Daoy (cell line): ENCODE measurements at regions not wholly inside any gene's neighbourhood (a gene's known extent, or its start where the extent isn't known, plus 50 kb on each side); places are given as distances from the start of the nearest gene placed in this dataset.

Experiments
- DNase-seq: peaks from one replicate; pipeline ENCODE4 v3.0.0-alpha.2; 2015; ENCODE audit warnings: low read depth

DNA sequence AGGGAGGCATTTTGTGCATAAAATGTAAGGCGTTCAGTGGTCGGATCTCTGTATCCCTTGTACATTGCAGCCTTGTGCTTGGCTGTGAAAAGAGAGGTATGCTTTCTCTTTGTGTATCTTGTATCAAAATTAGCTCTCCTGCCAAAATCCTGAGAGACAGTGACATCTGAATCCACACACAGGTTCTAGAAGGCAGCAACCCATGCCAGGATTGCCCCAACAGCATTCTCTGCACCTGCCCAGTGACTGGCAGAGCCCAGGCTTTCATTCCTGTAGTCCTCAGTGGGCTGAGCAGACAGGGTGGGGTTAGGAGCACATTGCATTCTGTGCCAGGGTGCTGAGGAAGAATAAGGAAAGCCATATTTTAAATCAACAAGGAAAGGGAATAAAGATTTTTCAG, 740.3 kb upstream of the RAB6C start:
- no peak for DNase-seq

DNA sequence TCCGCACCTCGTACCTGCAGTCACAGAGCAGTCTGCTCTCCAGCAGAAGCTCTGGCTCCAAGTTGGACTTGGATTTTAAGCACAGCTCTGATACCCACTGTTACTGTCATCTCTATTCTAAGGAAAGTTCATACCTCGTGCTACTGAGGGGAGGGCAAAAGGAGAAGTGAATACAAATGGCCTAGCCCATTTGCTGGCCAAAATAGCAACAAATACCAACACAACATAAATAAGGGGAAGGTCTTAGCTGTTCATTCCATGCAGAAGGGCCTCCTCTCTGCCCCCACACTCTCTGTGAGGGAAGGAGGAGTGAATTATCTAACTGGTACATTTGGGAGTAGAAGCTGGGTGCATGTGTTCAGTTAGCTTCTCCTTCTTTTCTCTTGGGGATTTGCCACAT, 739.4 kb upstream of the RAB6C start:
- no peak for DNase-seq

DNA sequence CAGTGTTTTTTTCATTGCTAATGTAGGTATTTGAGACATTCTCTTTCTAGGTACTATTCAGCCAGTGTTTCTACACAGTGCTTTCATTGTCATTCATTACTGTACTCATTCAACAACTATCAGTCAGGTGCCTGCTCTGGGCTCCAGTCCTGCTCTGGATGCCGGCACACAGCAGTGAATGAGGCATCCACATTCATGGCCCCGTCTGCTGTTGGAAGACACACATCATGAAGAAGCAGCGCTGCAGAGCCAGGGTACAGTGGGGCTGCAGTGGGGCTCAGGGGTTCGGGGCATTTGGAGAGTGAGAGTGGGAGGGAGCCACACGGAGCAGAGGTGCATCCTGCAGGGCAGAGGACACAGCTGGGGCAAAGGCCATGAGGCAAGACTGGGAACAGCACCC, 737.2 kb upstream of the RAB6C start:
- DNase-seq, result no peak

DNA sequence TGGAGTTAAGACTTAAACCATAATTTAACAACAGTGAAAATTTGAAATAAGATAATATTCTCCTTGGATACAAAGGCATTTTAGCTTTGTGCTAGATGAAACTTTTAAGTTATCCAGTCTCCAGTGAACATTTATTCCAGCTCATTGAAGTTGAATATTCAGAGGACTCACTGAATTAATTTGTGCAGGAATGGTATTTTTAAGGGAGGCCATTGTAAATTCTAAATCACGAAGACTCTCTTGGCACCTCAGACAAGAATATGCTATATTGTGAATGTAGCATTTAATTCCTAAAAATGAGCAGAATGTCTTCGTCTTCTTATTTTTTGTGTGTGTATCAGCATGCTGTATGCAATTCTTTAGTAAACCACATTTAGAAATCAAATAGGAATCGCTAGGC, 731.7 kb upstream of the RAB6C start:
- DNase-seq, result no peak

DNA sequence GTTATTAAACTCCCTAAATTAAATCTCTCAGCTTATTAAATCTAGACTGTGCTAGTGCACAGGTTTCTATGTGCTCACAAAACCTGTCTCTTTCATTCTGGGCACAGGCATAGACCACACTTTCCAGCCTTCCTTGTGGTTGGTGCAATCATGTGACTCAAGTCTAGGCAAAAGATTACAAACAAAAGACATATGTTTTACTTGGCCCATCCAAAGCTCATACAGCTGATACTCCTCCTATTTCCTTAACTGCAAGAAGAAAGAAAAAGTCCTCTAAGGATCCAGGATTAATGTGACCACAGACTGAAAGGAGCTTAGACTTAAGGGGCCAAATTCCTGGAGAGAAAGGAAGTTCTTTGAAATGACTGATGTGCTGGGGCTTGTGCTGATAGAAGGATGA, 731.3 kb upstream of the RAB6C start:
- DNase-seq, result no peak

DNA sequence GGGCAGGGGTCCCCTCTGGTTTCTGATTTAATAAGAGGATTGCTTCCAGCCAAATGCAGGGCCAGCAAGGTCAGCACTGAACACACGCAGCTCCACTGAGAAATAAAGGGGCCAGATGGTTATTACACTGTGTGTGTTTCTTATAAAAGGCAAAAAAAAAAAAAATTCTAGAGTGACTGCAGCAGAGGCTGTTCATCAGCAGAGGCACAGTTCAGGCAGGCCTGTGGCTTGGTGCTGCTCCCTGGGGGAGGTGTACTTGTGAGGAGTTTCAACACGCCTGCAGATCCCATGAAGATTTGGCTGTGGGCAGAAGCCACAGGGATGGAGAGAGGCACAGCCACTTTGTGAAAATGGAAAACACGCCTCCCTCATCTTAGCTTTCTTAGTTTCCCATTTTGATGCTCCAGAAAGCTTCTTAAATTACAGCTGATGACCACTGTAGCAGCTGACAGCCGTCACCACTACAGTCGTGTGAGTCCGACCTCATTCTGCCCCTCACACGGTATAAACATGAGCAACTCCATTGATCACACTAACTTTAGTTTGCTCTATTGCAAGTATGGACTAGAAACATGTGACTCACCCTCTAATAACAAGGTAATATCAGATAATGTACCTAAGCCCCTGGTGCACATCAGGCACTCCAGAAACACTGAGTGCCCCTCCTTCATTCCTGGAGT, 726.5 kb upstream of the RAB6C start:
- DNase-seq, result no peak

DNA sequence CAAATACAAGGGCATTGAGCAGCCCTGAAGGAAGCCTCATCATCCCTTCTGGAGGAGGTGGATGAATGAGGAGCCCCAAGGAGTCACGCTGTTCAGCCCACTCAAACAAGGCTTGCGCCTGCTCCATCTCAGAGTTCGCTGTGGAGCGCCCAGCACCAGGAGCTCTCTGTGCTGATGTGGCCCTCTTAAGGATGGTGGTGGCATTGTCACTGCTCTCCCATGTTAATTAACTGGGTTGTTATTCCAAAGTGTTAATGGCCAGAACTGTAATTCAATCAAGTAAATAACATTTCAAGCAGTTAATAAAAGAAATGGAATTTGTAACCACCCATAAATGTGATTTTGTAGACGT, 726.0 kb upstream of the RAB6C start:
- no peak for DNase-seq

DNA sequence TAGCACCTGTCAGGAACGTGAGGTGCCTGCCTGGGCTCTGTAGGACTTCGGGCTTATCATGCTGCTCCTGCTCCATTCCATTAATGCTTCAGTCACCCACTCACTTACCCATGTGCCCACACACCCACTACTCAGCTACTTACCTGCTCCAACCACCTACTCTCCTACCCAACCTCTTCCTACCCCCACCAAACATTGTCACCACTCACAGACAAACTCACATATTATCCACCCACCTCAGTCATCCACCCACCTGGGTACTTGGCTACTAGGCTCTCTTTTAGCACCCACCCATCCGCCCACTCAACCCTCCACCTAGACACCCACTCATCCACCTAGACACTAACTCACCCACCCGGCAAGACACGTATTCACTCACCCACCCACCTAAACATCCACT, 724.7 kb upstream of the RAB6C start:
- no peak for DNase-seq

DNA sequence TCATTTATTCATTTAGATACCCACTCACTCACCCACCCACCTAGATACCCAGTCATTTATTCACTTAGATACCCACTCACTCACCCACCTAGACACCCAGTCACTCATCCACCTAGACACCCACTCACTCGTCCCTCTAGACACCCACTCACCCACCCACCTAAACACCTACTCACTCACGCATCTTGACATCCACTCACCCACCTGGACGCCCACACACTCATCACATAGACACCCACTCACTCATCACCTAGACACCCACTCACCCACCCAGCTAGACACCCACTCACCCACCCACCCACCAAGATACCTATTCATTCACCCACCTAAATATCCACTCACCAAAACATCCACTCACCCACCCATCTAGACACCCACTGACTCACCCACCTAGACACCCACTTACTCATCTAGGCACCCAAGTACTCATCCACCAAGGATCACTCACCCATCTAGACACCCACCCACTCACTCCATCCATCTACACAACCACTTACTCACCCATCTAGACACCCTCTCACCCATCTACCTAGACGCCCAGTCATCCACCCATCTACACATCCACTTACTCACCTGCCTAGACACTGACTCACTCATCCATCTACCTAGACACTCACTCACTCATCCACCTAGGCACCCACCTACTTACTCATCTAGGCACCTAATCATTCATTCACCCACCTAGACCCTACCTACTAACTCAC, 723.7 kb upstream of the RAB6C start:
- DNase-seq, result no peak

DNA sequence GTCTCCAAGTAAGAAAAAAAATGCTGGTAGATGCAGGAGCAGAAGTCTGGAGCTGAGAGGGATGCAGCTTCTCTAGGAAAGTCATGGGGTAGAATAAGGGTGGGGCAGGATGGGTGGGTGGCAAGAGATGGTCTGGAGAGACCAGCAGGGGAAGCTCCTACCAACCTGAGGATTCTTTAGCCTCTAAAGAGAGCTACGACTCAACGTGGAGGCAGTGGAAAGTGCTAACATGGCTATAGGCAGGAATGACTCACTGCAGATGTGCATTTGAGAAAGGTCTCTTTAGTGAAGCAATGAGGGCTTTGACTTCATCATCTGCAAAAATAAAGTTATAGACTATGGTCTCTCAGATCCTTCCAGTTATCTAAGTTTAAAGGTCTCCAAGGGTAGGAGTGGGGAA, 722.8 kb upstream of the RAB6C start:
- DNase-seq, result no peak

DNA sequence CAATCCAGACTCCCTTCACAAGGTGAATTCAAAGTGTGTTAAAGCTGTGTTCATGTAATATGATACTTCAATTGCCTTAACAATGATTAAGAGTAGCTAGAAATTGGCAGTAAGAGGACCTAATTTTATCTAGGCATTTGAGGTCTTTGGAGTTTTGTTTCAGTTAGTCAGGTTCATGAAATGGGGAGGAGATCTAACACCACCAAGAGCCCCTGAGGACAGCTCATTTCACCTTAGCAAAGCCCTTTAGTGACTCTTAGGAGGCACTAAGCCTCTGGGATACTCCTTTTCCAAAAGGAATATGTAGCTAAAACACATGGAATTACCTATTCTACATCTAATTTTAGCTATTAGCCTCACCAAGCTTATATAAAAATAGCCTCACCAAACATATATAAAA, 716.5 kb upstream of the RAB6C start:
- DNase-seq, result no peak

DNA sequence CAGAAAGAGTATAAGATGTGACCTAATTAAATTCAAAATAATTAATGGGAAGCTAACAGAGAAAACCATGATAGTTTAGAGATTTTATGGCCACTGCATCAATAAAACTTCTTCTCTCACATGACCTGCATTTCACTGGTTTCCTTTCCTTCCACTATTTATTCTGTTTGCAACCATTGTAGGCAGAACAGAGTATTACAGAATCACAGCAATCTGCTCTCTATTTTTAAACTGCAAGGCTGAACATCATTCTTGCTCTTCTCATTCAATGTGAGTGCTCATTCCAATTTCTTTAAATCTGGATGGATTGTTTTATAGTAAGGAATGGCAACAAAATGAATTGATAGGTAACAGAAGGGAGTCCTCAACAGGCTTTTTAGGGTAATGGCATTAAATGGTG, 715.5 kb upstream of the RAB6C start:
- no peak for DNase-seq

DNA sequence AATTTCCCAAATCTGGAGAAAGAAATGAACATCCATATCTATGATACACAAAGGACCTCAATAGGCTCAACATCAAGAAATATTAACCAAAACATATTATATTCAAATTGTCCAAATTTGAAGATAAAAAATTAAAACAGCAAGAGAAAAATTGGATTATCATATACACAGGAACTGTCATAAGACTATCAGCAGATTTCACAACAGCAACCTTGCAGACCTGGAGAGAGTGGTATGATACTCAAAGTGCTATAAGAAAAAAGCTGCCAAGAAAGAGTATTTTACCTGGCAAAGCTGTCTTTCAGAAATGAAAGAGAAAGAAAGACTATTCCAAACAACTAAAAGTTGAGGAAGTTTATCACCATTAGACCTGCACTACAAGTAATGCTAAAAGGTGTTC, 711.9 kb upstream of the RAB6C start:
- no peak for DNase-seq

DNA sequence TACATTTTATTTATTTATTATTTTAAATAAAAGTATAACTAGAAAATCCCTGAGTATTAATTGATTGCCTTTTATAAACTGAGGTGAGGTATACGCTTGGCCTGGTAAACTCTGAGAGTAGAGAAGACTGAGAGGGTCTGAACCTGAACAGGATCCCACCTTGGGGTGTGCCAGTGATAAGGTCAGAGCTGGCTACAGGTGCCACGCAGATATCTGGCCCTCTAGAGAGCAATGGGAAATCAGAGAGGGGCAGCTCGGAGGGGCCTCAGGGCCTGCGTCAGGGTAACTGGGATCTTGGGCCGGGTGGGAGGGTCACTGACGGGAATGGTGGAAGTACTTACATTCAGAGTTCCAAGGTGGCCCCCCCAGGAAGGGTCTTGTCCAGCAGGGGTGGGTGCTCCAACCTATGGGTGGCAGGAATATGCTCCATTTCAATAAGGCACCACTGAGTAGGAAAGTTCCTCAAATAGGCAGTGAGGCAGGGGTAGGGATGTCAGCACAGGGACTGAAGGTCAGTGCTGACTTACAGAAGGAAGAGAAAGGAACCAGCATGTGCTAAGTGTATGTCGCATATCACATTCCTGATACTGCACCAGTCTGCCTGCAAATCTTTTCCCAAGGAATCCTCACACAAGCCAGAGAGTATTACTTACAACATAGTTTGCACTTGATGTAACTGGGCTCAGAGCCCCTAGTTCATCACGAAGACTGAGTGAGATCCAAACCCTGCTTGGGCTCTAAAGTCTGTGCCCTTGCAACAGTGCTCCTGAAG, 706.0 kb upstream of the RAB6C start:
- no peak for DNase-seq

DNA sequence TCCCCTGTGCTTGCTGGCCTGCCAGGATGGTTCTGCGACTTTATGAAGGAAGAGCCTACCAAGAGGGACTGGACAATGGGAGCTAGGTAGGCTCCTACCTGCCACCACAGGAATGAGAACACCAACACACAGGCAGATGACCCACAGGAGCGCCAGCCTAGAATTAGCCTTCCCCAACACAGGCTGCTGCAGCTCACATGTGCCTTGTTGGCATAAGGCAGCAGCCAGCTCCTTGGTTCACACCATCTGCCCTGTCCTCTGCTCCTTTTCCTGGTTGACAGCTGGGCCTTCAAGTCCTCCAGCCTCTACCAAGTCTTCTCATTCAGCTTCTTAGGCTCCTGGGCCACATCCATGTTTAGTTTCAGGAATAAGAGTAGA, 705.4 kb upstream of the RAB6C start:
- DNase-seq, result no peak

DNA sequence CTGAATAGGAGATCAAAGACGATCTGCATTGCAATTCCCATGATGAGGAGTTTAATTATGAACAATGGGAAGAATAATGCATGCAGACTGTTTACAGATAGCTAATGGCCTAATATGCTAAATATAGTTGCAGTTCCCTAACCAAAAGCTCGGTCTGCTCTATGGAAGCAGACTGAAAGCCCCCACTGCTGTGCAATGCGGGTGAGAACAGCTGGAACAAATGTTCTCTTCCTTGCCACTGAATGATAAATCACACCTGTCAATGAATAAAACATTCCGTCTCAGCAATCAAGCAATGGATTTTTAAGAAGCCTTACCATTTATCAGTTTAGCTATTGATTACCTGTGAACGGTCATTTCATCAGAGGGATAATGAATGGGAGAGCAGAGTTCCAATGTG, 704.5 kb upstream of the RAB6C start:
- DNase-seq, result no peak

DNA sequence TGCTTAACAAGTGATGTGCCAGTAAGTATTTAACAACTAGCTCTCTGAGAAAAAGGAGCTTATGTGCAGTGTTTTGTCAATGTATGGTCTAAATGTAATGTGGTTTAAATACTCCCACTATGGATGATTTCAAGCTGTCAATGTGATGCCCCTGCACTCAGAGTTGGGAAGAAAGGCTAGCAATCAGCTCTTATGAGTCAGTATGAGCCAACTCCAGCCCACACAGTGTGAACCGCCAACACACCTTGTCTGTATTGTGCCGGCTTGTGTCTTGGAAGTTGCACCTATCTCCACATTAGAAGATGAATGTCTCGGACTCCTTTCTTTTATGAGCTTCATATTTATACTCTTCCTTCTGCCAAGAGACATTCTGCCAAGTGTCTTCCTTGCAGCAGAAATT, 703.8 kb upstream of the RAB6C start:
- DNase-seq, result no peak

DNA sequence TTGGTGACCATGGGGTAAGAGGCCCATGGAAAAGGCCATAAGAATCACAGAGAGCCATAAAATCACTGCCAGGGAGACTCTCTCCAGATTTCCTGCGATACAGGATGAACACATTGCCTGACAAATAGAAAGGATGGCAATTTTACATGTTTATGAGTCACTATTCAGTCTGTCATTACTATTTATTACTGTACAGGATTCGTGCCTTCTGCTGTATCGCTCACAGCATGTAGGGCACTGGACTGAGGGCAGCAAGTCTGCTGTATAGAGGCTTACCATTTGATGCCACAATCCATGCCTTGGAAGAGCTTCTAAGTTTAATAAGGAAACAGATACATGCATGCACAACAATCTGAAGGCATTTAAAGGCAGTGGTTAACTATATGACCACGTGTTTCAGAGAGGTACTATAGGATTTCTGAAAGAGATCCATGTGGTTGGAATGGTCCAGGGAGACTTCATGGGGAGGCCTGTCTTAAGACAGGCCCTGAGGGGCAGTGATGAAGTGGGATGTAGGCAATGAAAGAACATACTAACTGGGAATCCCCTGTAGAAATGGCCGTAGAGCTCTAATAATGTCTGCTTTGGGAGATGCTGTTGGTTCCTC, 702.4 kb upstream of the RAB6C start:
- no peak for DNase-seq

DNA sequence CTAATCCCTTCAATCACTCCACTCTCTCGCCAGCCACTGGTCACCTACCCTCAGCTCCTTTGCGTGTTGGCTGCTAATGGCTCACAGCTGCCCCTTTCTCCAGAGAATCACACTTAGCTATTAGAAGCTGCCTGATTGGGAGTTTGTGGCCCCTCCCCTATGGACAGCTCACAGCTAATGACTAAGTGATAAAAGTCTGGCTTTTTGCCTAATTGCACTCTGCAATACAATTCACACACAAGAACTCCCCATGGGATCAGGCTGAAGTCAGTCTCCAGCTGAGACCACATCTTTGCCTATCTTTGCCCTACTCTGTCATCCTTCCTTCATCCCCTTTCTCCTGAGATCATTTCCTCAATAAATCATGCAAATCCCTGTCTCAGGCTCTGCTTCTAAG, 701.9 kb upstream of the RAB6C start:
- DNase-seq, result no peak

DNA sequence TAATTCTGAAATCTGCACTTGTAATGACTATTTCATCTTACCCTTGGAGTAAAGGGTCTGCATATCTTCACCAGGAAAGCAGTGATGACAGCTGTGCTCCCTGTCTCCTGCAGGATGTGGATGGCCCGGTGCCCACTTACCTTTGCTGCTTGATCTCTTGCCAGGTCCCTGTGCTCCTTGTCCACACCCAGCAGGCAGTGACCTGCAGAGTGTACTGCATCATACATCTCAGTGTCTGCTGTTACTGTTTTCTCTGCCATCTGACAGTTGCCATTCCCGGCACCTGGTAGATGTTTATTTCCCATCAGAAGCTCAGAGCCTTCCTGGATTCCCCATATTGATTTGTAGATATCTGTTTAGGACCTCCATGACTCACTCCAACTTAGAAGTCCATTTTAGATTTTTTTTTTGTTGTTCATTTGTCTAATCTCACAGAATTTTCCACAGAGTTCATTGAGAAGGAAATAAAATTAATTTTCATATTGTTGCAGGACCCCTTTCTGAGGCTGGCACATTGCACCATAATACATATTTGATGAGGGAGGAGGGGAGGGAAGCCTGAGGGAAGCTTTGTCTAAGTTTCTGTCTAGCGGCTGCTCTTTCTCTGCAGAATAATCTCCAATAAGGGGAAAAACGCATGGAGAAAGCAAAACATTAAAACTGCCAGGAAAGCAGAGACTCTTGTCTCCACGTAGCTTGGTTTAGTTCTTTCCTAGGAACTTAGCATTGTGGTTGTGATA, 697.5 kb upstream of the RAB6C start:
- DNase-seq, result no peak

DNA sequence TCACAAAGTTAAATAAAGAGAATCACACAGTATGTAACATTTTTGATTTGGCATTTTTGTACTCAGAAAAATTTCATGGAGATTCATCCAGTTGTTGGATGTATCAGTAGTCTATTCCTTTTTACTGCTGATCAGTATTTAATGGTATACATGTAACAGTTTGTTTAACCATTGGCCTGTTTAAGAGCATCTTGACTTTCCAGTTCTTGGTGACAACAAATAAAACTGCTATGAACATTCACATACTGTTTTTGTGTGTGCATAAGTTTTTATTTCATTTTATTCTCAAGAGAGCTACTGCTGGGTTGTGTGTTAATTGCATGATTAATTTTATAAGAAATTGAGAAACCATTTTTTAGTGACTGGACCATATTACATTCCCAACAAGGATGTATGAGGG, 694.5 kb upstream of the RAB6C start:
- no peak for DNase-seq

DNA sequence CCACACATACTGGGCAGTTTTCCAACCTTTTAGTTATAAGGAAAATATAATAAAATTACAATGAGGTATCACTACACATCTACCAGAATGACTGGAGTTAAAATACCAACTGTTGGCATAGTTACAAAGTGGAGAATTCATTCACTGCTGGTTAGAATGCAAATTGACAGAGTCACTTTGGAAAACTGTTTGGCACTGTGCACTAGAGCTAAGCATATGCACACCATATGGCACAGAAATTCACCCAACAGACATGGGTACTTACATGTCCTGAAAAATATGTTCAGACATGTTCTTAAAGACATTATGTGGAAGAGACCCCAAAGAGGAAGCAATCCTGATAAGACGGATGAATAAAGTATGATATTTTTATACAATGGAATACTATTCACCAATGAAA, 686.1 kb upstream of the RAB6C start:
- DNase-seq, result no peak
